ENCODE measurements at regions not wholly inside any gene's neighbourhood (a gene's known extent, or its start where the extent isn't known, plus 50 kb on each side); places are given as distances from the start of the nearest gene placed in this dataset.

- Mint-ChIP-seq H3K9me3 (no peaks in the 10 kb centered on the region), H3K36me3 (ENCODE audit: insufficient read depth in 1 of 3, low read depth in 3 of 3) (no peaks in the 10 kb centered on the region), H3K27me3 (ENCODE audit: low read depth) (no peaks in the 10 kb centered on the region), H3K27ac (no peak overlapping the region), H3K4me3 (no peak overlapping the region), H3K4me1 (0 out of 4 replicates have a peak, but pooled peaks cover 0 to 5% of the 10 kb centered on the region in 2 experiments)
- H4K20me1 ChIP-seq (ENCODE audit: control insufficient read depth, insufficient read depth, insufficient read length) = no peaks in the 10 kb centered on the region
- H3K18ac ChIP-seq (ENCODE audit: insufficient read length, low read depth, low read length) = no peak overlapping the region
- no peaks in the 10 kb centered on the region for H3K9me3 ChIP-seq (ENCODE audit: control insufficient read depth, low read depth, low read length)
- H2BK20ac ChIP-seq (ENCODE audit: low read depth, low read length, poor library complexity, severe bottlenecking) = no peak overlapping the region
- no peaks in the 10 kb centered on the region for H3K27me3 ChIP-seq (ENCODE audit: insufficient read depth, low read length)
- H3K79me1 ChIP-seq (ENCODE audit: insufficient read depth, low read depth, low read length, poor library complexity, severe bottlenecking) = no peaks in the 10 kb centered on the region
- H3K4me2 ChIP-seq (ENCODE audit: insufficient read depth, insufficient read length, low read length) = no peak overlapping the region
- H3K56ac ChIP-seq (ENCODE audit: insufficient read length, low read depth, low read length) = no peak overlapping the region
- H2BK5ac ChIP-seq (ENCODE audit: insufficient read length, low read length) = no peak overlapping the region
- H2BK120ac ChIP-seq (ENCODE audit: low read depth, low read length, poor library complexity, severe bottlenecking) = no peak overlapping the region
- no peaks in the 10 kb centered on the region for H3K79me2 ChIP-seq (ENCODE audit: insufficient read depth, low read length)
- no peak overlapping the region for H2AK5ac ChIP-seq (ENCODE audit: insufficient read length, low read length)
- no peak overlapping the region for H3K9ac ChIP-seq (ENCODE audit: extremely low read depth, insufficient read length, low read length)
- no peak overlapping the region for H2AFZ ChIP-seq (ENCODE audit: low read length)
- no peak overlapping the region for H3K14ac ChIP-seq (ENCODE audit: insufficient read depth, low read length)
- WGBS (ENCODE audit: extremely low coverage, insufficient read length, low lambda C conversion rate) = no CpG with 5 or more reads among the region's 2 CpGs
- H3K23me2 ChIP-seq (ENCODE audit: insufficient read length, low read depth, low read length, poor library complexity, severe bottlenecking) = no peaks in the 10 kb centered on the region
- no peak overlapping the region for H4K8ac ChIP-seq (replicated peaks; ENCODE audit: insufficient read length, low read depth, low read length)
- no peak overlapping the region for H4K5ac ChIP-seq (ENCODE audit: insufficient read length, low read depth, low read length)
- H2BK15ac ChIP-seq (ENCODE audit: low read depth, low read length) = no peak overlapping the region
- no peak overlapping the region for H3K4ac ChIP-seq (ENCODE audit: low read depth, low read length)
- H3K4me1 ChIP-seq (ENCODE audit: insufficient read depth, low read length) = no peaks in the 10 kb centered on the region
- no peak overlapping the region for H3K27ac ChIP-seq (ENCODE audit: insufficient read length, low read depth, low read length)
- H3K23ac ChIP-seq (ENCODE audit: insufficient read length, low read depth, low read length) = no peak overlapping the region
- no peak overlapping the region for H3T11ph ChIP-seq (ENCODE audit: low read length)
- no peak overlapping the region for H2BK12ac ChIP-seq (ENCODE audit: insufficient read length, low read depth, low read length)
- no peak for DNase-seq
- TF ChIP-seq CTCF (conservative IDR thresholded peaks at IDR 0.05) = no peak
- no peak overlapping the region for H4K91ac ChIP-seq (ENCODE audit: insufficient read length, low read depth, low read length)
Measured at GRCh38 chr20:12395760-12396159, 478.1 kb downstream of the BTBD3 start.
